ENCODE measurements at regions not wholly inside any gene's neighbourhood (a gene's known extent, or its start where the extent isn't known, plus 50 kb on each side); places are given as distances from the start of the nearest gene placed in this dataset.

GRCh38 chr15:39054128-39054732, 489.6 kb upstream of the RASGRP1 start:
- no peak for TF ChIP-seq YY1 (IDR thresholded peaks at IDR 0.05; ENCODE audit: insufficient read depth, insufficient read length)
- no peak for TF ChIP-seq SUZ12 (IDR thresholded peaks at IDR 0.05; ENCODE audit: extremely low read depth, insufficient read depth, insufficient read length)
